H9 (cell line): ENCODE measurements at regions not wholly inside any gene's neighbourhood (a gene's known extent, or its start where the extent isn't known, plus 50 kb on each side); places are given as distances from the start of the nearest gene placed in this dataset.

Source experiments
- DNase-seq: peaks from one replicate; pipeline ENCODE4 v3.0.0-alpha.2; 2017
- H2AFZ ChIP-seq: one replicate; pipeline ENCODE4 v1.6.1; 2013; ENCODE audit warnings: mild to moderate bottlenecking, low read length, control low read depth, moderate library complexity
- H2AK5ac ChIP-seq: 2 replicates; pipeline ENCODE4 v1.6.1; 2013; ENCODE audit warnings: low read length, control low read depth, mixed read lengths; ENCODE audit not compliant: insufficient read length
- H2BK120ac ChIP-seq: one replicate; pipeline ENCODE4 v1.6.1; 2013; ENCODE audit warnings: low read depth, mild to moderate bottlenecking, low read length, control low read depth, inconsistent platforms; ENCODE audit not compliant: poor library complexity, severe bottlenecking
- H2BK12ac ChIP-seq: 2 replicates; pipeline ENCODE4 v1.6.1; 2013; ENCODE audit warnings: low read length, control low read depth, mixed read lengths, low read depth; ENCODE audit not compliant: insufficient read length
- H2BK15ac ChIP-seq: 2 replicates; pipeline ENCODE4 v1.6.1; 2013; ENCODE audit warnings: low read depth, low read length, control low read depth
- H2BK20ac ChIP-seq: one replicate; pipeline ENCODE4 v1.6.1; 2013; ENCODE audit warnings: low read depth, mild to moderate bottlenecking, low read length, control low read depth, inconsistent platforms; ENCODE audit not compliant: poor library complexity, severe bottlenecking
- H2BK5ac ChIP-seq: 2 replicates; pipeline ENCODE4 v1.6.1; 2013; ENCODE audit warnings: low read length, control low read depth, mixed read lengths; ENCODE audit not compliant: insufficient read length
- H3K14ac ChIP-seq: 2 replicates; pipeline ENCODE4 v1.6.1; 2013; ENCODE audit warnings: low read length, control low read depth; ENCODE audit not compliant: insufficient read depth
- H3K18ac ChIP-seq: 2 replicates; pipeline ENCODE4 v1.6.1; 2013; ENCODE audit warnings: low read depth, mild to moderate bottlenecking, mixed read lengths, low read length, control low read depth; ENCODE audit not compliant: insufficient read length
- H3K23ac ChIP-seq: 2 replicates; pipeline ENCODE4 v1.6.1; 2013; ENCODE audit warnings: low read length, control low read depth, mixed read lengths, low read depth; ENCODE audit not compliant: insufficient read length
- H3K23me2 ChIP-seq: 2 replicates; pipeline ENCODE4 v1.6.1; 2013; ENCODE audit warnings: low read depth, mild to moderate bottlenecking, mixed read lengths, low read length, control low read depth; ENCODE audit not compliant: insufficient read length, poor library complexity, severe bottlenecking
- H3K27ac ChIP-seq: 2 replicates; pipeline ENCODE4 v1.5.1; 2013; ENCODE audit warnings: low read length, control low read depth, mixed read lengths, low read depth; ENCODE audit not compliant: insufficient read length
- H3K27me3 ChIP-seq: 2 replicates; pipeline ENCODE4 v1.6.1; 2013; ENCODE audit warnings: low read length, control low read depth, inconsistent platforms; ENCODE audit not compliant: insufficient read depth
- H3K4ac ChIP-seq: 2 replicates; pipeline ENCODE4 v1.6.1; 2013; ENCODE audit warnings: low read depth, mild to moderate bottlenecking, control low read depth, inconsistent platforms, low read length, moderate library complexity
- H3K4me1 ChIP-seq: 2 replicates; pipeline ENCODE4 v1.6.1; 2013; ENCODE audit warnings: low read length, control low read depth, inconsistent platforms; ENCODE audit not compliant: insufficient read depth
- H3K4me2 ChIP-seq: 2 replicates; pipeline ENCODE4 v1.6.1; 2013; ENCODE audit warnings: low read length, control low read depth, mixed read lengths; ENCODE audit not compliant: insufficient read length, insufficient read depth
- H3K56ac ChIP-seq: 2 replicates; pipeline ENCODE4 v1.6.1; 2013; ENCODE audit warnings: low read depth, mild to moderate bottlenecking, mixed read lengths, low read length, control low read depth; ENCODE audit not compliant: insufficient read length
- H3K79me1 ChIP-seq: 2 replicates; pipeline ENCODE4 v1.6.1; 2013; ENCODE audit warnings: low read depth, mild to moderate bottlenecking, moderate library complexity, low read length, control low read depth, inconsistent platforms; ENCODE audit not compliant: insufficient read depth, poor library complexity, severe bottlenecking
- H3K79me2 ChIP-seq: 2 replicates; pipeline ENCODE4 v1.6.1; 2013; ENCODE audit warnings: low read length, control low read depth, inconsistent platforms; ENCODE audit not compliant: insufficient read depth
- H3K9ac ChIP-seq: 2 replicates; pipeline ENCODE4 v1.6.1; 2013; ENCODE audit warnings: low read length, control low read depth, mixed read lengths; ENCODE audit not compliant: insufficient read length; ENCODE audit errors: extremely low read depth
- H3K9me3 ChIP-seq: one replicate; pipeline ENCODE4 v1.6.1; 2013; ENCODE audit warnings: low read depth, low read length, inconsistent platforms; ENCODE audit not compliant: control insufficient read depth
- H3T11ph ChIP-seq: one replicate; pipeline ENCODE4 v1.6.1; 2013; ENCODE audit warnings: mild to moderate bottlenecking, low read length, control low read depth, inconsistent platforms
- H4K20me1 ChIP-seq: one replicate; pipeline ENCODE4 v1.6.1; 2013; ENCODE audit not compliant: control insufficient read depth, insufficient read length, insufficient read depth
- H4K5ac ChIP-seq: 2 replicates; pipeline ENCODE4 v1.6.1; 2013; ENCODE audit warnings: low read depth, mild to moderate bottlenecking, mixed read lengths, low read length, control low read depth; ENCODE audit not compliant: insufficient read length
- H4K8ac ChIP-seq: replicated peaks from 2 replicates; pipeline ENCODE4 v1.6.1; 2013; ENCODE audit warnings: low read length, control low read depth, mixed read lengths, low read depth; ENCODE audit not compliant: insufficient read length
- H4K91ac ChIP-seq: 2 replicates; pipeline ENCODE4 v1.6.1; 2013; ENCODE audit warnings: low read depth, mild to moderate bottlenecking, moderate library complexity, mixed read lengths, low read length, control low read depth; ENCODE audit not compliant: insufficient read length
- H3K27ac Mint-ChIP-seq, 3 experiments: 2 replicates in 2 of 3; 3 replicates in 1 of 3; pipeline ENCODE4 v1.8.0; 2020 to 2021; ENCODE audit warnings: mixed read lengths in 3 of 3, mild to moderate bottlenecking in 1 of 3, moderate library complexity in 1 of 3
- H3K27me3 Mint-ChIP-seq: 2 replicates; pipeline ENCODE4 v1.8.0; 2021; ENCODE audit warnings: low read depth, mild to moderate bottlenecking, moderate library complexity, mixed read lengths
- H3K36me3 Mint-ChIP-seq, 3 experiments: 2 replicates in 2 of 3; 3 replicates in 1 of 3; pipeline ENCODE4 v1.8.0; 2020 to 2021; ENCODE audit warnings: low read depth in 3 of 3, mixed read lengths in 3 of 3; ENCODE audit not compliant: insufficient read depth in 1 of 3
- H3K4me1 Mint-ChIP-seq, 2 experiments: 2 replicates each; pipeline ENCODE4 v1.8.0; 2020; ENCODE audit warnings: mixed read lengths in 2 of 2
- H3K4me3 Mint-ChIP-seq, 2 experiments: 2 replicates in 1 of 2; 3 replicates in 1 of 2; pipeline ENCODE4 v1.8.0; 2020 to 2021; ENCODE audit warnings: mild to moderate bottlenecking in 2 of 2, mixed read lengths in 2 of 2, moderate library complexity in 1 of 2
- H3K9me3 Mint-ChIP-seq, 2 experiments: 2 replicates in 1 of 2; 3 replicates in 1 of 2; pipeline ENCODE4 v1.8.0; 2020; ENCODE audit warnings: mild to moderate bottlenecking in 2 of 2, mixed read lengths in 2 of 2, moderate library complexity in 1 of 2
- WGBS: extraction: QIAGEN DNeasy Blood & Tissue Kit; methylation state at CpG from one replicate; pipeline ENCODE4 v1.1.7; 2013; ENCODE audit warnings: missing lambda C conversion rate, low lambda C conversion rate, mixed read lengths; ENCODE audit not compliant: insufficient read length; ENCODE audit errors: extremely low coverage; 5-methylcytosine and 5-hydroxymethylcytosine counted together
- TF ChIP-seq, protein P1 (sequence below): fragments of 200-600 bp; sonication (generic); conservative IDR thresholded peaks from 3 replicates; pipeline ENCODE4 v1.8.0; 2021; ENCODE audit warnings: antibody characterized with exemption, mild to moderate bottlenecking

DNA sequence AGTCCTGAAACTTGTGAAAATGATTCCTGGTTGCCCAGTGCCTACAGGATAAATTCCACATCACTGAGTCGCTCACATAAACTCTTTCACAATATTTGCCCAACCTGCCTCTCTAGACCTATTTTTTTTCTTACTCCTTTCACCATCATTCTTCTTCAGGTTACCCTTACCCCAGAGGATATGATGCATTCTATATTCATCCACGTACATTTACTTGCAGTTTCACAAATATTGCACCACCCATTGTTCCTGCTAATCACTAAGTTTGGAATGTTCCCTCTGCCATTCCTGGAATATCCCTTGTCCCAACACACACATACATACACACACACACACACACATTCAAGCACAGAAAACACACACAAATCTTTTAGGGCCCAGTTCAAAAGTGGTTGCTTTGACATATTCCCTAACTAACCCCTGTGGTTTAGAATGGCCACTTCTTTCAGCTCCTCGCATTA is 379.5 kb downstream of the ETS1 start:
- no peak overlapping the region for H2BK15ac ChIP-seq
- H3K79me1 ChIP-seq = no peaks in the 10 kb centered on the region
- H3K23me2 ChIP-seq = no peaks in the 10 kb centered on the region
- H4K5ac ChIP-seq = no peak overlapping the region
- H3K79me2 ChIP-seq = no peaks in the 10 kb centered on the region
- Mint-ChIP-seq H3K27ac (no peak overlapping the region), H3K4me1 (peaks cover 0 to 7% of the 10 kb centered on the region in 2 experiments; a peak in 1 of 4 replicates), H3K9me3 (no peaks in the 10 kb centered on the region; a peak in 1 of 5 replicates), H3K4me3 (no peak overlapping the region), H3K27me3 (no peaks in the 10 kb centered on the region), H3K36me3 (no peaks in the 10 kb centered on the region)
- H3K27ac ChIP-seq = no peak overlapping the region
- H3K23ac ChIP-seq = no peak overlapping the region
- H2AFZ ChIP-seq = no peak overlapping the region
- no peak overlapping the region for H2AK5ac ChIP-seq
- no peak overlapping the region for H2BK20ac ChIP-seq
- no peak overlapping the region for H3K9ac ChIP-seq
- H4K20me1 ChIP-seq = no peaks in the 10 kb centered on the region
- no peak overlapping the region for H2BK12ac ChIP-seq
- whole genome bisulfite sequencing = no CpG with 5 or more reads among the region's 3 CpGs
- no peak overlapping the region for H2BK5ac ChIP-seq
- H3K27me3 ChIP-seq = no peaks in the 10 kb centered on the region; the same call in 1 of the 2 replicates
- H3K14ac ChIP-seq = no peak overlapping the region
- no peak overlapping the region for H3K18ac ChIP-seq
- no peaks in the 10 kb centered on the region for H3K9me3 ChIP-seq
- no peak overlapping the region for H4K8ac ChIP-seq
- H4K91ac ChIP-seq = no peak overlapping the region
- H3K4ac ChIP-seq = no peak overlapping the region
- H2BK120ac ChIP-seq = no peak overlapping the region
- H3K56ac ChIP-seq = no peak overlapping the region
- DNase-seq = no peak
- no peak overlapping the region for H3T11ph ChIP-seq
- TF ChIP-seq, protein P1, sequence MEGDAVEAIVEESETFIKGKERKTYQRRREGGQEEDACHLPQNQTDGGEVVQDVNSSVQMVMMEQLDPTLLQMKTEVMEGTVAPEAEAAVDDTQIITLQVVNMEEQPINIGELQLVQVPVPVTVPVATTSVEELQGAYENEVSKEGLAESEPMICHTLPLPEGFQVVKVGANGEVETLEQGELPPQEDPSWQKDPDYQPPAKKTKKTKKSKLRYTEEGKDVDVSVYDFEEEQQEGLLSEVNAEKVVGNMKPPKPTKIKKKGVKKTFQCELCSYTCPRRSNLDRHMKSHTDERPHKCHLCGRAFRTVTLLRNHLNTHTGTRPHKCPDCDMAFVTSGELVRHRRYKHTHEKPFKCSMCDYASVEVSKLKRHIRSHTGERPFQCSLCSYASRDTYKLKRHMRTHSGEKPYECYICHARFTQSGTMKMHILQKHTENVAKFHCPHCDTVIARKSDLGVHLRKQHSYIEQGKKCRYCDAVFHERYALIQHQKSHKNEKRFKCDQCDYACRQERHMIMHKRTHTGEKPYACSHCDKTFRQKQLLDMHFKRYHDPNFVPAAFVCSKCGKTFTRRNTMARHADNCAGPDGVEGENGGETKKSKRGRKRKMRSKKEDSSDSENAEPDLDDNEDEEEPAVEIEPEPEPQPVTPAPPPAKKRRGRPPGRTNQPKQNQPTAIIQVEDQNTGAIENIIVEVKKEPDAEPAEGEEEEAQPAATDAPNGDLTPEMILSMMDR = no peak
- H3K4me2 ChIP-seq = no peak overlapping the region
- peaks cover 2% of the 10 kb centered on the region for H3K4me1 ChIP-seq
